HG03064 (cell line): ENCODE measurements at regions not wholly inside any gene's neighbourhood (a gene's known extent, or its start where the extent isn't known, plus 50 kb on each side); places are given as distances from the start of the nearest gene placed in this dataset.

ENCODE experiments used
- ATAC-seq: cut with Tn5 transposase; IDR thresholded peaks from one replicate; pipeline ENCODE4 v1.9.1; 2021; ENCODE audit warnings: low read depth; ENCODE audit not compliant: unreplicated experiment

DNA sequence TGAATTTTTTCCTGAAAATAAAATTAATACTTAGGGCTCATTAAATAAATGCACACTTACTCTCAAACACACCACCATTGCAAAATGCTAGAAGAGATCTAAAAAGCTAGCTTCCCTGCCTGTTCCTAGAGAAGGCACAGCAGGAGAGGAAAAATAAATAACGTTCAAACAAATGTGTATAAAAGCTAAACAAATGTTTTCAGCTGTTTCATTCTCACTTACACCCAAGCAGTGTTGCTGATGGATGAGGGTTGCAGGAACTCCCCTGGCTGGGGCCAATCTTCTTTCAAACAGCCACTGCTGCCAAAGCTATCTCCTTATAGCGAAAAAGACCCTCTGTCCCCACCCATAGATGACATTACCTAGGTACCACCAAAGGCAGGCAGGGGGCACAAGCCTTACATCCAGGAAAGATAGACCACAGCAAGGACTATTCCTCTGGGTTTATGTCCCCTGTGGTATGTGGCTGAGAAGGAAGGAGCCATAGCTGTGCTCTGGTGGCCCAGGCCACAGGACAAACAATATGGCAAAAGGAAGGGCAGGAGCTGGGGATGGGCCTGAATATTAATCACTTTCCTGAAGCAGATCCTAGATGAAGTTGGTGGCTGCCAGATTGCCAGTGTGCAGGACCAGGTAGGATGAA lies 214.6 kb downstream of the TTC32 start:
- no peak for ATAC-seq

DNA sequence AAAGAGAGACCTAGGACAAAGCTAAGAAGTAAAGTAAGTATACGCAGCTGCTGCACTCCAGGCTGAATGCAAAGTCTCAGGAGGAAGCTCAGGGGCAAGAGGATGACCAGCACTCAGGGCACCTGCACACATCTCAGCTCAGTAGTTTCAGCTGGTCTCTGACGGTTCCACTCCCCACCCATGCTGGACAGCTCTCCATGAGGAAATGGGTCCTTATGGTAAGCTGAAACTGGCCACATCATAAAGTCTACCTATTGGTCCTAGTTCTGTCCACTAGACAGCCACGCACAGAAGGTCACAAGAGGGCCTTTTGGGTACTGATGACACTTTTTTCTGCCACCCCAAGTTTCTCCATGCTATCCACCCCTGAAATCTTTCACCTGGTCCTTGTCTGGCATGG lies 215.3 kb downstream of the TTC32 start:
- no peak for ATAC-seq

DNA sequence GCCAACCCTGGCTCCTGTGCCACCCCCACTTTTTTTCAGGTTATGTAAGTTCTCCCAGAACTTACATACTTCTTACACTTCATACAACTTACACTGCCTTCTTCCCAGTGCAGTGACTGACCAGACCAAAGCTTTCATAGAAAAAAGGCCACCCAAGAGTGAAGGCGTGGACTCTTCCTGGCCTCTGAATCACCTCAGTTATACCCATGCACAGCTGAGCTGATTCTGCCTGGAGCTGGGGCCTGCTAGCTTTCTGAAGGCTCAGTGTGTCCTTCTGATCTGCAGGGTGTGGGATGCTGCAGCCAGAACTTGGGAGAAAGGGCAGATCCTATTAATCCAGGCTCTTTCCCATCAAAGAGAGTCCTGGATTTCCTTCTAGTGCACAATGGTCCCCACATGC lies 216.1 kb downstream of the TTC32 start:
- no peak for ATAC-seq

DNA sequence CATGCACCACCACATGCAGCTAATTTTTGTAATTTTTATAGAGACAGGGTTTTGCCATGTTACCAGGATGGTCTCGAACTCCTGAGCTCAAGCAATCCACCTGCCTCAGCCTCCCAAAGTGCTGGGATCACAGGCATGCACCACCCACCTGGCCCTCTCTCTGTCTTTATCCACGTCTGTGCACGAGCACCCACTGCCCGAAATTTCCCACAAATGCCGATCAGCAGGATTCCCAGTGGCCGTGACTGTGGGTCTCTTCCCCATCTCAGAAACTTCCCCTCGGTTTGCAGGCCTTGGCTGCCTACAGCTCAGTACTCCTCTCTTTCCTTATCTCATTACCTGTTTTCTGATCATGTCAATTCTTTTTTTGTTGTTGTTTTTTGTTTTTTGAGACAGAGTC lies 217.3 kb downstream of the TTC32 start:
- no peak for ATAC-seq

DNA sequence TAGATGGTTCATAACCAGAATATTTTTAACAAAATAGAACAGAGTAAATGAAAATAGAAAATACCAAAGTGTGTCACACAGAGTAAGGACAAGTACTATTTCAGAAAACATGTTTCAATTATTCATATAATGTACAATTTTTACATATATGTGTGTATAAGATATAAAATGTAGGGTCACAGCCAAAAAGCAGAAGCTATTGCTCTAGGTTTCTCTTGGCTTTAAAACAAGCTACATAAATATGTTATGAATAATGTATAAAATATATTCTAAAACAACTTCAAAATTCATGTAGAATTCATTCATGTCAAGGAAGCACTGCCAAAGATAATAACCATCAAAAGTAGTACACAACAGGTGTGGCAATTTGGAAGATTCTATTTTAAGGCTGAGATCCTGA lies 218.2 kb downstream of the TTC32 start:
- no peak for ATAC-seq

DNA sequence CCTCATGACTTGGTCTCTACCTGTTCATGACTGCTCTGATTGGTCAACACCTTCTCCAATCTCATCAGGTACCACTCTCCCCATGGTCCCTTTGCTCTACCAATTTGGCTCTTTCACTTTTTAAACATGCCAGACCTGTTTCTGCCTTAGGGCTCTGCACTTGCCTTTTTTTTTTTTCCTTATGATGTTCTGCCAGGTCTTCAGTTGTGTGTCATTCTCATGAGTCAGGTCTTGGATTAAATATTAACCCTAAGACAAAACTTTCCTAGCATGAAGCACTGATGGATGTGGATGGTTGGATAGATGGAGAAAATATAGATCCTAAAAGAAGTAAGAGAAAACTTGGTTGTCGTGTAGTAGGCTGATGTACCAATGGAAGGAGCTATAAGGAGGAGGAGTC lies 219.3 kb downstream of the TTC32 start:
- no peak for ATAC-seq

DNA sequence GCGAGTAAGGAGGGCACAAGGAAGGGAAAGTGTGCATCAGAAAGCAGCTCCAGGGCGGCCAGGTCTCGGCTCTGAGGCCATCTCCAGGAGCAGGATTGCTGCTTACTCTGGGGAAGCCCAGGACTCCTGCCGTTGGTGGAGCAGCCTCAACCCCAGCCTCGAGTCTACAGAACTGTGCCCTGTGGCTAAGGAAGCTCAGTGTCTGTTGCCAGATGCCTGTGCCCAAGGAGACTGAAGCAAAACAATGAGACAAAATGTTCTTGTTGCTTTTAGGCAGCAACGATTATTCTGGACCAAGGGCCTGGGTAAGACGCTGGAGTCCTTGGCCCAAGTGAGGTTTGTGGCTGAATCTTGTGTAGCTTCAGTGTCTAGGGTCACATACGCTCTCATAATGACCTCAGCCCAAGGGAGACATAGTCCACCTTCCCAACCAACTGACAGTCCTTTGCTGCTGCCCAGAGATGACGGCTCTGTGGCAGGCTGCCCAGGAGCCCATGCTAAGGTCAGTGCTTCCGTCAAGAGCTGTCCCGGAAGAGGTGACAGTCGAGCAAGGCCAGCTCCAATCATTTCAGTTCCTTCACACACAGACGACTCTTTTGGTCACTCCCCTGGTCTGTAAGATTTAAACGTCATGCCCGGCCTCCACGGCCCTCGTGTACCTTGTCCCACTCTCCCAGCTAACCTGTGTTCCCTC lies 223.8 kb downstream of the TTC32 start:
- no peak for ATAC-seq

DNA sequence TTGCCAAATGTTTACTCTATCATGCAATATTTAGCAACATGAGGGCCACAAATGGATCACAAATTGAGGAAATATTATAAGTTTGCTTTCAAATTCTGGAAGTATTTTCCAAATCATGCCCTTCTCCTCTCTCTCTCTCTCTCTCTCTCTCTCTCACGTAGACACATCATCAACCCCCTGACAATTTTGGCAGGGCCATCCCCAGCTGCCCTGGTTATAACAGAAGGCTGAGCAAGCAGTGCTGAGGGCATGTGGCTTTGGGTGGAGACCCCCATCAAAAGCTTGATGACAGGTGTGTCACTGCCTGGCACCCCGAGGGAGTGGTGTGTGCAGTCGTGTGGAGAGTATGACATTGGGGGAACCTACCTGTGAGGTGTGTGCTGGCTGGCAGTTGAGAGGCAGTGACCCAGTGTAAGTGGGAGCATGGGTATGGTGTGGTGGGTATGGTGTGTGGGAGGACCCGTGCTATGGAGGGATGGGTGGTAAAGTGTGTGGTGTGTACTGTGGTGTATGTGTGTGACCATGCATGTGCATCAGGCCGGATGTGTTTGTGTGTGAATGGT lies 224.5 kb downstream of the TTC32 start:
- ATAC-seq, result no peak

DNA sequence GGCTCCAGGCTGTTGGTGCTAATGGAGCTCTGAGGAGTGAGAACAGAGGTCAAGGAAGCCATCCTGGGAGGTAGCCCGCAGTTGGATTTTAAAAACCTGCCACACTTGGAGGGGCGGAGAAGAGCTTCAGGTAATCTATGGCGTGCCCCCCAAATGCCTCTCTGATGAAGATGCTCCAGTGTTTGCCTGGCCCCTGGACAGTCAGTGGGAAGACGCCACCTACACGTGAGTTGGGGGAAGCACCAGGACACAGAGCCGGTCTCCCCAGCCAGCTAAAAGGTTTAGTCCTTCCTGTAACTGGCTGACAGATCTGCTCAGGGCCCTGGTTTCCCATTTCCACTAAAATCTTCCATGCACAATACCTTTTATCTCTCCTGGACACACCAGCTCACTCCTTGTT lies 225.0 kb downstream of the TTC32 start:
- no peak for ATAC-seq

DNA sequence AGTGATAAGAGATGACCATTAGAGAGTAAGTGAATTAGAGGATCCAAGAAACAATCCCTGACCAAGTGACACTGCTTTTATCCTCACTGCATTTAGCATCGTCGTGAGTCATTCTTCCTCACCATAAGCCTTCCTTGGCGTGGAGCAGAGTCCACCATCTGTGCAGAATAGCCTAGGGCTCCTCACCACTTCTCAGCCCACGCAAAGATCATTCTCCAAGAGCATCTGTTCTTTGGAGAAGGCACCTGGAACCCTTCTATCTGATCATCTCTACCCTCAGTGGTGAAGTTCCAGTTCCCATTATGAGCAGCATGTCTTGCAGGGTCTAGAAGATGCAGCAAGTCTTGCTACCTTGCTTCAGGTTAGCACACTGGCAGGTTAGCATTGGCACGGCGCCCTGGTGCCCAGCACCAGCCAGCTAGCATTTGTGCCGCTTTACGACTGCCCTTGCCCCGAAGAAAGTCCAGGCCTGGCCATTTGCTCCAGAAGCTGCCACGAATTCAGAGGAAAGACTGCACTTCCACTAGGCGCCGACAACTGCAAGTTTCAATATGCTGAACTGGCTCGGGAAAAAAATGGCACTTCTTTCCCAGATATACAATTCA lies 225.8 kb downstream of the TTC32 start:
- no peak for ATAC-seq

DNA sequence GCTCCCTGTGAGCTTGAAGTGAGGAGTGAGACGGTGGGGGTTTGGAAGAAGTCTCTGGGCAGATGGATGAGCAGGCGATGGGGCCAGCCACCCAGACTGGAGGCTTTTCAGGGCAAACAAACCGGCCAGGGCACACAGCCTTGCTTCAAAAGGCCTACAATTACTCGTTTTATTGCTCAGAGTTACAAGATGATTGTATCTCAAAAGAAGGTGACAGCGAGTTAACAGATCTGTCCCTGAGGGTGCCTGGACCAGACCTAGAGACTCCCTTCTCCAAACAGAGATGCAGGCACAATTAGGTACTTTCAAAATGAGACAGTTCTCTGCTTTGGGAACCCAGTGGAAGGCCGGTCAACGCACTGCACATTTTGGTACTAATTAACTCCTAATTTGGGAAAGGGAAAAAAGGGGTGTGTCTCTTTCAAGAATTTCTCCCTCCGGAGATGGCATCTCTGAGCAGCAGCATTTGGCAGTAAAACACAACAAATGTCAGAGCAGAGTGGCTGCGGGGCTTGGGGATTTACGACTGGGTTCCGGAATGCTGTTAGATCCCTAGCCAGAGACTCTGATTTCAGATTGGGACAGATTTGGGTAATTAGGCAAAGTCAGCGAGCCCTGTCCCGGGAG lies 226.7 kb downstream of the TTC32 start:
- no peak for ATAC-seq

DNA sequence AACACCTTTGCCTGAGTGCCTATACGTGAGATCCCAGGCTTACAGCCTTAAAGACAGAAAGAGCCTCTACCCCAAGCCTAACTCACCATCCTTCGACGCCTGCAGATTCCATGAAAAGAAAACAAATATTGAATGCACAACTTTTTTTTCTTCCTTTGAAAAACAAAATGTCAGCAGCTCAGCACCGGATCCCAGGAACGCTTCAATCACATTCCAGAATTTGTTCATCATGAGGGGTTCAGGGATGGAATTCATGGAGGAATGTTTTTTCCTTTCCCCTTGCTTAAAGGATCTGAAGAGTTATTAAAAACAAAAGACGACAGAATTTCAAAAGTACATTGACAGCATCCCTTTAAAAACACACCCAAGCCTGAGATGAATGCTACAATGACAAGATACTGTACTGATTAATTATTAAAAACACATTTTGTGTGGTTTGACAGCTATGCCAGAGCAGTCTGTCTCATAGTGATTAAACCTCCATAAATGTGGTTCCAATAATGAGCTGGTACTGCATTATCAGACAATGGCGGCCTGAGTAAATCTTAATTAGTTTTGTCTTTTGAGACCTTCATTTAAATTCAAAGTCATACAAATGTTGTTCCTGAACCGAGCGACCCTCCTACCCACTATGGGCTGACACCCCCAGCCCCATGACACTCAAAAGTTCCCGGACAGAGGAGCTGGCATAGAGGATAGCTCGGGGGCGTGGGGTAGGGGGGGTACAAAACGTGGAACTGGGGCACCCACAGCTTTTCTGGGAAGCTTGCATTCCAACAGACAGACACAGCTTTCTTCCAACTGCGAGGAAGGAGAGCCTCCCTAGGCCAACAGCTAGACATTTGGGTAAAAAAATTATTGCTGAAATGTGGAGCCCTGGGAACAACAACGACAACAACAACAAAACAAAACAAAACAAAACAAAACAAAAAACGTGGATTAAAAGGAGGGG lies 227.5 kb downstream of the TTC32 start:
- ATAC-seq, result no peak

DNA sequence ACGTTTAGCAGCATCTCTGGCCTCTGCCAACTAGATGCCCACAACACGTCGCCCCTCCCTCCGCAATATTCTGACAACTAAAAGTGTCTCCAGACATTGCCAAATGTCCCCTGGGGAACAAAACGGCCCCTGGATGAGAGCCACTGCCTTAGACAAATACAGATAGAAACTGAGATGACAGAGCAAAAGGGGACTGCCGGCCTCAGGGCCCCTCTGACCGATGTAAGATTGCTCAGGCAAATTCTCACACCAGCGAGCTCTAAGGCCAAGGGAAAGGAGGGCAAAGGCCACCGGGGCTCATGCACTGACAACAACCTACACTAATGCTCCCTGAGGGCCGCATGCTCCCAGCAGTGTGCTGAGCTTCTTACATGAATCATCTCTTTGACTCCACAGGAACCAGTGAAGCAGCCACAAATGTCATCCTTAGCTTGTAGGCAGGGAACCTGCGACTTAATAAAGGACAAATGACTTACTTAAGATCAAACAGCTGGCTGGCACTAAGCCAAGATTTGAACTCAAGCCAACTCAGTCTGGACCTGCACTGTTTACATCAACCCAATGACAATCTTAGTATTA lies 228.5 kb downstream of the TTC32 start:
- ATAC-seq, result no peak

DNA sequence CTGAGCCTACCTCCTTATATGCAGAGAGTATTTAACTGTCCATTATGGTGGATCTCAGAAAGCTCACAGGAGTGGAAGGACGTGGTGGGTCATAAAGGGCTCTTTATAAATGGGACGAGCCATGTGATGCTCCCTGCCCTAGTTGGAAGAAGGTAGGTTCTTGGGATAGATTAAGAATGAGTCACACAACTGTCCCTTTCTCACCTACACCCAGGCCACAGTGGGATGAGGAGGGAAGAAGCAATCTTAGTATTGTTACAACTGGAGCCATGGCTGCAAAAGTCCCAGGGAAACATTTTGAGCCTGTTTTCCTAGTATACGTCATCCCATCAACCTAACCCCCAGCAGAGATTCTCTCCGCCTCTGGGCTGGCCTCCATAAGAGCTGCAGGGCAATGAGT lies 229.9 kb downstream of the TTC32 start:
- ATAC-seq, result no peak

DNA sequence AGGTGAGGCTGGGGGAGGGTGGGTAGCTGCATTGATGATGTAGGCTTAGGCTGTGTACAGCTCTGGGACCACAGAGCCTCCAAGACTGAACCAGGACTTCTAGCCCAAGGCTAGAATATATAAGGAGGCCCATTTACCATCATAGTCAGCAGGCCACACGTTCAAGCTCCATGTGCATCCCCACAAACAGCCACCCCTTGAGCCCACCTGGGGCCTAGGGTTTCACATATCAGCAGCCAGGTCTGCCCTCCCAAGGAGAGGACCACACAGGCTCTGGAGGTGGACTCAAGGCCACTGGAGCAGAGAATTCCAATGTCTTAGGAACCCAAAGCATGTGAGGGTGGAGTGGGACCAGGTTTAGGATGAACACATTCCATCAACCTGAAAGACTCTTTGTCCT lies 230.5 kb downstream of the TTC32 start:
- ATAC-seq, result no peak

DNA sequence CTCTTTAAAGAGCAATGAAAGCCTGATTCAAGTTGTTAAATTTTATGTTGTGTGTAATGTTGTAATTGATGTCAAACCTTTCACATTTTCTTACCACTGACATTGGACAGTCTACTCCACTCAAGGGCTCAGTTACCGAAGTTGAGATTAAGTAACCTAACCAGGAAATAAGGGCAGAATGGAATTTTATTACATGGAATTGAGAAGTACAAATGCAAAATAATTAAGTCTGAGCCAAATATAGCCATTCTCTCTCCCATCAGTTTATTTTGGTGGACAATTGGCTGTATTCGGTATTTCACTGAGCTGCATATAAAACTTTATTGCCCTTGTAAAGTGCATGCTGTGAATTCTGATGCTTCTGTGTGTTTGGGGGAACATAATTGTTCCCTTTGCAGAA lies 231.5 kb downstream of the TTC32 start:
- no peak for ATAC-seq

DNA sequence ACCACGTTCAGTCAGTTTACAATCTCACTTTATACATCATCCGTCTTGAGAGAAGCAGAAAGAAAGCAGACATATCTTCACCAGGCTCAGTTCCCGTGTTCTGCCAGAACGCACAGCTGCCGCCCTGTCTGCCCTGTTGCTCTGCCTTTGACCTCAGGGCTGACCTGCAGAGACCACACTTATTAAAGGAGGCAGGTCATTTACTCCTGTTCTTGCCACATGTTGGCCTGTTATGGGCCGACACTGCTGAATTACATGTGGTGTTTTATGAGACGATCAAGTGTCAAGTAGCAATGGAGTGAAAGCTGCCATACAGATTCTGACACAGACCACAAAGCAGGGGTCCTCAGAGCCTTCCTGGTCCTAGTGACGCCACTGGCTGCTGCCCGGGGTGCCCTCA lies 232.2 kb downstream of the TTC32 start:
- ATAC-seq, result no peak

DNA sequence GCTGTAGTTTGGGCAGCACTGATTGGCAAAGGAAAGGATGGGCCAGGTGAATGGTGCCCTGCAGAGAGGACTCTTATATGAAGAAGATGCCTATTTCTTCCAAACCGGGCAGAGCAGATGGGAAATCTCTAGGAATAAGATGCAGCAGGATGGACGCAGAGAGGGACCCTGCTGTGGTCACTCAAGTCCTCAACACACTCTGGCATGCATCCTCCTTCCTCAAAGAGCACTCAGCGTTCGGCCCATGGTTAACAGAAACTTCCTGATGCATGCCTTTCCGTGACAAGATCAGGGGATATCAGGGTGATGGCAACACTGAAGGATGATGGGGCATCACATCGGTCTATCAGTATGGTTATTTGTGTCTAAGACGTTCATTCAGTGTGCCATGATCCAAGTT lies 232.7 kb downstream of the TTC32 start:
- no peak for ATAC-seq

DNA sequence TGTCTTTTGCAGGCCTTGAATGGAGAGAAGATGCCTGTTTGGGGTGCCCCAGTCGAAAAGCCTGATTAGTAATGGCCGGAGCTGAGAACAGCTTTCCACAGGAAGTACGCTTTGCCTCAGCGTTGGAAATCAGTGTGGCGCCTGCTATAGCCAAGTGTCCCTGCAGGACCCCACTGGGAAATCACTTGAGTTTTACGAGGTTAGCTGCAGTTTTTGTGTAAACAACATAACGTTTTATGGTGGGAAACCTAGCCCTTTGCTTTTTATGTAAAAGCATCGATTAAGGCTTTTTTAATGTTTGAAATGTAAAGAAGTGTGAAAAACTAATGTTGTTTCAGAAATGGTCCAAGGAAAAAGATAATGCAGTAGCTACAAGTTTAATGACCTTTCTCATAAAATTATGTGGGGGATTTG lies 234.2 kb downstream of the TTC32 start:
- ATAC-seq, result no peak

DNA sequence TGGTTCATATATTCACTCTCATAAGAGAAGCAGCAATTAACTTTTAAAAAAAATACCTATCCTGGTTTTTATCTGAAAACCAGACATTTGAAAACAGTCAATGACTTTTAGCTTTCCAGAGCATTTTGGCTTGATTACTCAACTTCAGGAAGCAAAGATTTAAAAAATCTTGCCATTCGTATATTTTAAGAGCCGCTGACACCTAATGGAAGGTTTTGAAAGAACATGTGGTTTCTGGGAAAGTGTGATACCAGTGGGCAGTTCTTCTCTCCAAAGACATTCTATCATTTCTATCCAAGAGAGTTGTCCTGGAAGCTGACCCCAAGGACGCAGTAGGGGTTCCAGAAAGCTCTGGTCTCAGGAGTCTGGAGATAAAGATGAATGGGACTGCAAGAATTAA lies 234.7 kb downstream of the TTC32 start:
- no peak for ATAC-seq
